Heart left ventricle (tissue), 16 donors: ENCODE measurements at regions not wholly inside any gene's neighbourhood (a gene's known extent, or its start where the extent isn't known, plus 50 kb on each side); places are given as distances from the start of the nearest gene placed in this dataset.

Experiments
- ATAC-seq, 4 donors: fragments of 200-7000 bp; cut with Tn5 transposase; one replicate each; pipeline ENCODE4 v1.9.1; 2020 to 2022; ENCODE audit warnings: moderate library complexity in 4 of 4, mild to moderate bottlenecking in 3 of 4, moderate number of reproducible peaks in 1 of 4
- DNase-seq, 5 donors: peaks; one replicate each; pipeline ENCODE4 v3.0.0-alpha.2; 2020
- H3K27ac ChIP-seq, 12 donors: fragments of 200-600 bp; sonication (generic) in 4 of 12; one replicate each; pipeline versions ENCODE4 v1.5.0 to v1.8.0; 2016 to 2022; ENCODE audit warnings: mild to moderate bottlenecking in 2 of 12
- H3K27me3 ChIP-seq, 9 donors: fragments of 200-600 bp; sonication (generic) in 2 of 9; one replicate each; pipeline versions ENCODE4 v1.5.1 to v1.8.0; 2016 to 2022; ENCODE audit warnings: mild to moderate bottlenecking in 3 of 9
- H3K36me3 ChIP-seq, 9 donors: fragments of 200-600 bp; sonication (generic) in 2 of 9; one replicate each; pipeline versions ENCODE4 v1.5.0 to v1.8.0; 2018 to 2022; ENCODE audit warnings: mild to moderate bottlenecking in 2 of 9
- H3K4me1 ChIP-seq, 12 donors: fragments of 200-600 bp; sonication (generic) in 4 of 12; one replicate each; pipeline versions ENCODE4 v1.5.0 to v1.8.0; 2016 to 2022; ENCODE audit warnings: mild to moderate bottlenecking in 3 of 12
- H3K4me3 ChIP-seq, 12 donors: fragments of 200-600 bp; sonication (generic) in 4 of 12; one replicate each; pipeline versions ENCODE4 v1.5.0 to v1.8.0; 2017 to 2022; ENCODE audit warnings: mild to moderate bottlenecking in 9 of 12, moderate library complexity in 4 of 12
- H3K9me3 ChIP-seq, 12 donors: fragments of 200-600 bp; sonication (generic) in 4 of 12; one replicate each; pipeline versions ENCODE4 v1.5.0 to v1.8.0; 2016 to 2022; ENCODE audit warnings: mild to moderate bottlenecking in 1 of 12
- POLR2A ChIP-seq, 2 donors: fragments of 450-650 bp; IDR thresholded peaks; one replicate each; pipeline ENCODE4 v1.6.1; 2017; ENCODE audit warnings: antibody characterized with exemption in 2 of 2, mild to moderate bottlenecking in 2 of 2, moderate library complexity in 2 of 2
- WGBS, 4 donors: extraction: QIAGEN DNeasy Blood & Tissue Kit in 2 of 4; methylation state at CpG; one replicate each; pipeline versions ENCODE4 v1.1.5 to v1.1.7; 2013 to 2018; 5-methylcytosine and 5-hydroxymethylcytosine counted together
- intact Hi-C, 10 donors: fragments of 100-400 bp; cut with DNase I; formaldehyde crosslinking; loops; one replicate each; pipeline versions ENCODE4 v1.11.1 to v1.14.2; 2022
- TF ChIP-seq, protein P1 (sequence below), 12 donors: fragments of 200-600 bp; sonication (generic) in 4 of 12; IDR thresholded peaks; one replicate each; pipeline versions ENCODE4 v1.5.0 to v1.8.0; 2018 to 2022; ENCODE audit warnings: antibody characterized with exemption in 12 of 12, mild to moderate bottlenecking in 5 of 12
- donor health status: ischemic (EF 13 %, LVEDD 7.1; RV severe dilation, severe dysfunction).
- donor health status: healthy with polysubstance abuse.
- donor health status: DM: no; HTN: yes; CAD: no.
- donor health status: DM: no; HTN: no; CAD: no.
- donor health status: ischemic (EF 25% LVEDD 6.9; RV normal size, moderate dysfunction).
- donor health status: ischemic (EF 25% LVEDD 5.7; RV mildly dilated, moderate dysfunction).
- donor health status: healthy.
- donor health status: DM: yes; HTN: yes; CAD: no.
- donor health status: ischemic (EF 35%, LVEDD 5.7; RV mildly dilated, moderate dysfunction).
- donor health status: nonischemic (EF 11% LVEDD 7.7; RV severe dilation, severe dysfunction).
- donor health status: DM: yes; HTN: yes; CAD: no.
- donor health status: PGD.
- donor health status: ischemic (EF 29% LVEDD 5.4; RV normal size, mild dysfunction).
- donor health status: nonischemic (EF 23%, LVEDD 6.1; RV moderate dilation, normal function).

DNA sequence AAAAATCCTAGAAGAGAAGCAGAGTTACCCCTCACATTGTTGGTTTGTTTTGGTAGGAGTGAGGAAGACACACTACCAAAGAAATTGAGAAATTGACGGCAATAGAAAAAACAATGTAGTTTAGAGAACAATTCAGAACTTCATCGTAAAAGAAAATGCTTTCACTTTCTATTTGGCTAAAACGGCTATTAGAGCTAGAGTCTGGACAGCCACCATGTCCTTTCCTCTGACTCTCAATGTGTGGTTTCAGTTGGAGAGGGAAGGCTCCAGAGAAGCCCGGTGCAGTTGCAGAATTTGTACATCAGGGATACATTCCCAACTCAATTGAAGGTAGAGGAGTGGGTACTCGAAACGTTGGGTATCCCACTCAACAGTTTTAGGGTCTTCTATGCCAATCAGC is 535.3 kb downstream of the GALC start:
- H3K36me3 ChIP-seq: no peaks in the 10 kb centered on the region
- no peak overlapping the region for H3K27ac ChIP-seq
- no peaks in the 10 kb centered on the region for H3K4me1 ChIP-seq
- intact Hi-C loops: no loop called here
- H3K9me3 ChIP-seq: peaks cover 0 to 10% (median 0%) of the 10 kb centered on the region in 12 donors
- DNase-seq: no peak
- TF ChIP-seq POLR2A (IDR thresholded peaks at IDR 0.05): no peak
- TF ChIP-seq, protein P1, sequence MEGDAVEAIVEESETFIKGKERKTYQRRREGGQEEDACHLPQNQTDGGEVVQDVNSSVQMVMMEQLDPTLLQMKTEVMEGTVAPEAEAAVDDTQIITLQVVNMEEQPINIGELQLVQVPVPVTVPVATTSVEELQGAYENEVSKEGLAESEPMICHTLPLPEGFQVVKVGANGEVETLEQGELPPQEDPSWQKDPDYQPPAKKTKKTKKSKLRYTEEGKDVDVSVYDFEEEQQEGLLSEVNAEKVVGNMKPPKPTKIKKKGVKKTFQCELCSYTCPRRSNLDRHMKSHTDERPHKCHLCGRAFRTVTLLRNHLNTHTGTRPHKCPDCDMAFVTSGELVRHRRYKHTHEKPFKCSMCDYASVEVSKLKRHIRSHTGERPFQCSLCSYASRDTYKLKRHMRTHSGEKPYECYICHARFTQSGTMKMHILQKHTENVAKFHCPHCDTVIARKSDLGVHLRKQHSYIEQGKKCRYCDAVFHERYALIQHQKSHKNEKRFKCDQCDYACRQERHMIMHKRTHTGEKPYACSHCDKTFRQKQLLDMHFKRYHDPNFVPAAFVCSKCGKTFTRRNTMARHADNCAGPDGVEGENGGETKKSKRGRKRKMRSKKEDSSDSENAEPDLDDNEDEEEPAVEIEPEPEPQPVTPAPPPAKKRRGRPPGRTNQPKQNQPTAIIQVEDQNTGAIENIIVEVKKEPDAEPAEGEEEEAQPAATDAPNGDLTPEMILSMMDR (IDR thresholded peaks at IDR 0.05): no peak
- H3K27me3 ChIP-seq: no peaks in the 10 kb centered on the region
- peak overlapping the region in 5 of 12 donors; percentile 9 to 39 (median 21) for H3K4me3 ChIP-seq
- ATAC-seq: no peak
- WGBS, 4 donors: 67 to 77% (median 73%) methylated on average over 6 of the region's 6 CpGs

GRCh38 chr14:87450193-87450592 is 542.8 kb downstream of the GALC start:
- no peak for DNase-seq
- H3K4me3 ChIP-seq: no peak overlapping the region

GRCh38 chr14:87449016-87449415 is 544.0 kb downstream of the GALC start:
- Histone ChIP-seq H3K36me3 (no peaks in the 10 kb centered on the region), H3K27ac (no peak overlapping the region), H3K4me3 (no peak overlapping the region), H3K27me3 (no peaks in the 10 kb centered on the region), H3K9me3 (no peaks in the 10 kb centered on the region), H3K4me1 (no peaks in the 10 kb centered on the region)
- ATAC-seq (no peak), DNase-seq (no peak)
- TF ChIP-seq, protein P1 (IDR thresholded peaks at IDR 0.05): no peak
- TF ChIP-seq POLR2A (IDR thresholded peaks at IDR 0.05): no peak
- intact Hi-C loops: no loop called here

More at GRCh38 chr14:87450193-87450592, 542.8 kb downstream of the GALC start:
- Histone ChIP-seq H3K9me3 (no peaks in the 10 kb centered on the region), H3K4me1 (no peaks in the 10 kb centered on the region), H3K27ac (no peak overlapping the region), H3K36me3 (no peaks in the 10 kb centered on the region), H3K27me3 (no peaks in the 10 kb centered on the region)
- ATAC-seq: no peak
- intact Hi-C loops: no loop called here
- TF ChIP-seq, protein P1 (IDR thresholded peaks at IDR 0.05): no peak
- no peak for TF ChIP-seq POLR2A (IDR thresholded peaks at IDR 0.05)
- 77 to 87% (median 84%) methylated on average over 3 of the region's 3 CpGs for WGBS, 4 donors

DNA sequence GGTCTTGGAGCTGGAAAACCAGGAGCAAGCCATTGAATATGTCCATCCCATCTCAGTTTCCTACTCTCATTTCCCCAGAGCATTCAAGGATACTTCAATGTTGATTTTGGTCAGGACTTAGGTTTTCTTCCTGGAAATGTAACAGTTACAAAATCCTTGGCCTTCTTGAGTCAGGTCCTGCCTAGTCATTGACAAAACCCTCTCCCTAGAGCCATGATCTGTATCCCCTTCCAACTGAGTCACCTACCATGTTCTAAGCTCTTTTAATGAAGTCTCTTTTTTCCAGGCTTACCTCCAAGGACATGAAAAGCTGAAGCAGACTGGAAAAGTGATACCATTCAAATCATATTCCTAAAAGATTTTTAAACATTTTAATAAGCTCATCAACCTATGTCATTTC is 549.2 kb downstream of the GALC start:
- Histone ChIP-seq H3K27ac (no peak overlapping the region), H3K9me3 (no peaks in the 10 kb centered on the region), H3K27me3 (no peaks in the 10 kb centered on the region), H3K36me3 (no peaks in the 10 kb centered on the region), H3K4me3 (no peak overlapping the region), H3K4me1 (no peaks in the 10 kb centered on the region)
- ATAC-seq: peak in 3 of 4 donors; percentile 65 to 82 (median 70)
- no peak for TF ChIP-seq POLR2A (IDR thresholded peaks at IDR 0.05)
- TF ChIP-seq, protein P1 (IDR thresholded peaks at IDR 0.05): no peak
- no peak for DNase-seq
- intact Hi-C loops: no loop called here
